Karpas-422 (cell line): ENCODE measurements at regions not wholly inside any gene's neighbourhood (a gene's known extent, or its start where the extent isn't known, plus 50 kb on each side); places are given as distances from the start of the nearest gene placed in this dataset.

Source experiments
- DNase-seq: peaks from one replicate; pipeline ENCODE4 v3.0.0-alpha.2; 2015
- H2AFZ ChIP-seq: fragments of 200-600 bp; sonication (generic); 2 replicates; pipeline ENCODE4 v1.6.1; 2014; ENCODE audit warnings: antibody characterized with exemption, low read length, mixed read lengths
- H3K27ac ChIP-seq: fragments of 200-600 bp; sonication (generic); 2 replicates; pipeline ENCODE4 v1.5.1; 2014; ENCODE audit warnings: mild to moderate bottlenecking, low read length, moderate library complexity
- H3K27me3 ChIP-seq: fragments of 200-600 bp; sonication (generic); 2 replicates; pipeline ENCODE4 v1.6.1; 2014; ENCODE audit warnings: low read length, mixed read lengths
- H3K36me3 ChIP-seq: fragments of 200-600 bp; sonication (generic); 2 replicates; pipeline ENCODE4 v1.6.1; 2014; ENCODE audit warnings: low read length, mixed read lengths; ENCODE audit not compliant: insufficient read depth
- H3K4me1 ChIP-seq: fragments of 200-600 bp; sonication (generic); 2 replicates; pipeline ENCODE4 v1.6.1; 2014; ENCODE audit warnings: mild to moderate bottlenecking, low read length, mixed read lengths
- H3K4me2 ChIP-seq: fragments of 200-600 bp; sonication (generic); 2 replicates; pipeline ENCODE4 v1.6.1; 2014; ENCODE audit warnings: low read length, low read depth, mild to moderate bottlenecking; ENCODE audit not compliant: poor library complexity, severe bottlenecking
- H3K4me3 ChIP-seq: fragments of 200-600 bp; sonication (generic); 2 replicates; pipeline ENCODE4 v1.5.1; 2014; ENCODE audit warnings: mild to moderate bottlenecking, antibody characterized with exemption, low read length, mixed read lengths
- H3K79me2 ChIP-seq: fragments of 200-600 bp; sonication (generic); 2 replicates; pipeline ENCODE4 v1.6.1; 2014; ENCODE audit warnings: mild to moderate bottlenecking, low read length, mixed read lengths
- H3K9ac ChIP-seq: fragments of 200-600 bp; sonication (generic); 2 replicates; pipeline ENCODE4 v1.6.0; 2014; ENCODE audit warnings: low read length
- H3K9me2 ChIP-seq: fragments of 200-600 bp; sonication (generic), shearing (Covaris generic); replicated peaks from 2 replicates; pipeline ENCODE4 v1.6.0; 2014; ENCODE audit warnings: mild to moderate bottlenecking, low read length, moderate library complexity; ENCODE audit not compliant: insufficient read depth
- H3K9me3 ChIP-seq: fragments of 300-700, 200-600 bp; sonication (generic); 2 replicates; pipeline ENCODE4 v1.6.1; 2014; ENCODE audit warnings: low read length, mixed read lengths
- H4K20me1 ChIP-seq: fragments of 200-600 bp; sonication (generic); 2 replicates; pipeline ENCODE4 v1.6.1; 2014; ENCODE audit warnings: mild to moderate bottlenecking, antibody characterized with exemption, low read length, low read depth; ENCODE audit not compliant: insufficient read depth

GRCh38 chr5:21694567-21694966, 1158.6 kb downstream of the CDH12 start:
- Histone ChIP-seq H3K4me3 (no peak overlapping the region), H3K4me1 (no peaks in the 10 kb centered on the region), H3K9me2 (no peaks in the 10 kb centered on the region), H3K9ac (no peak overlapping the region), H2AFZ (no peak overlapping the region), H3K79me2 (no peaks in the 10 kb centered on the region), H3K9me3 (no peaks in the 10 kb centered on the region), H3K36me3 (no peaks in the 10 kb centered on the region), H4K20me1 (no peaks in the 10 kb centered on the region), H3K4me2 (no peak overlapping the region), H3K27ac (no peak overlapping the region), H3K27me3 (no peaks in the 10 kb centered on the region)
- DNase-seq, result no peak

- no peak for DNase-seq
- no peak overlapping the region for H2AFZ ChIP-seq
These were observed 1159.6 kb downstream of the CDH12 start for GRCh38 chr5:21693591-21693990.

DNA sequence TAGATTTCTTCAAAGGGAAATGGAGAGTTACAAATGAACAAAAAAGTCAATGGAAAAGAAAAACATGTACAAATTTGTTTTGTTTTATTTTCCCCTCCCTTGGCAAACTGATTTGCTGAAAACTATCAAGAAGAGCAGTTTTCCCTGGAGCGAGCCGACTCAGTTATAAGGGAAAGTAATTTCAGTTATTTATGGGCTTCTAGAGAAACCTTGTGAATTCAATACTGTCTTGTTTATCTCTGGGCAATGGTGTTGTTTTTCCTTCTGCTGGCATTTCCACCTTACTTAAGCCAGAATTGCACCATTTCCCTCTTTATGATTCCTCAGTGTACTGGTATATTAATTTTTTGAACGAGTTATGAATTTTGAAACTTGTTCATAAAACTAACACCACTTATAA, 1163.6 kb downstream of the CDH12 start:
- H3K36me3 ChIP-seq, result no peaks in the 10 kb centered on the region
- DNase-seq, result no peak
- no peaks in the 10 kb centered on the region for H3K79me2 ChIP-seq
- H3K9ac ChIP-seq, result no peak overlapping the region
- no peak overlapping the region for H3K27ac ChIP-seq
- H3K4me1 ChIP-seq, result no peaks in the 10 kb centered on the region
- no peak overlapping the region for H3K4me3 ChIP-seq
- H3K27me3 ChIP-seq, result no peaks in the 10 kb centered on the region
- no peaks in the 10 kb centered on the region for H3K9me3 ChIP-seq
- H2AFZ ChIP-seq, result no peak overlapping the region
- no peaks in the 10 kb centered on the region for H3K9me2 ChIP-seq
- H3K4me2 ChIP-seq, result no peak overlapping the region
- no peaks in the 10 kb centered on the region for H4K20me1 ChIP-seq

More at GRCh38 chr5:21693591-21693990, 1159.6 kb downstream of the CDH12 start:
- no peaks in the 10 kb centered on the region for H4K20me1 ChIP-seq
- H3K4me2 ChIP-seq, result no peak overlapping the region
- no peaks in the 10 kb centered on the region for H3K4me1 ChIP-seq
- no peak overlapping the region for H3K9ac ChIP-seq
- no peaks in the 10 kb centered on the region for H3K9me2 ChIP-seq
- no peaks in the 10 kb centered on the region for H3K9me3 ChIP-seq
- H3K4me3 ChIP-seq, result no peak overlapping the region
- no peaks in the 10 kb centered on the region for H3K36me3 ChIP-seq
- no peak overlapping the region for H3K27ac ChIP-seq
- H3K27me3 ChIP-seq, result no peaks in the 10 kb centered on the region
- no peaks in the 10 kb centered on the region for H3K79me2 ChIP-seq

DNA sequence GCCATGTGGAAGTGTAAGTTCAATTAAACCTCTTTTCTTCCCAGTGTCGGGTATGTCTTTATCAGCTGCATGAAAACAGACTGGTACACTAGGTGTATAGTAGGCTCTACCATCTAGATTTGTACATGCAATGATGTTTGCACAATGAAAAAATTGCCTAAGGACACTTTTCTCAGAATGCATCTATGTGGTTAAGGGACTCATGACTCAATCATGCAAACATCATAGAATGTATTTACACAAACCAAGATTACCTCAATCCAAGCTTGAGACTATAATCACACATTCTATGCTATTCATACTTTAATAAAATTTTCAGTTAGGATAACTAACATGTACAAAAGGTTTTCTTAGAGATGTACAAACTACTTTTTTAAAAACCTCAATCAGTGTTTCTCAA, 1164.5 kb downstream of the CDH12 start:
- Histone ChIP-seq H2AFZ (no peak overlapping the region), H3K79me2 (no peaks in the 10 kb centered on the region), H3K4me2 (no peak overlapping the region), H3K36me3 (no peaks in the 10 kb centered on the region), H3K27me3 (no peaks in the 10 kb centered on the region), H3K9me3 (no peaks in the 10 kb centered on the region), H3K9me2 (no peaks in the 10 kb centered on the region), H3K27ac (no peak overlapping the region), H3K9ac (no peak overlapping the region), H3K4me3 (no peak overlapping the region), H3K4me1 (no peaks in the 10 kb centered on the region), H4K20me1 (no peaks in the 10 kb centered on the region)
- no peak for DNase-seq

- Histone ChIP-seq H3K79me2 (no peaks in the 10 kb centered on the region), H2AFZ (no peak overlapping the region), H3K27ac (no peak overlapping the region), H3K36me3 (no peaks in the 10 kb centered on the region), H3K4me3 (no peak overlapping the region), H4K20me1 (no peaks in the 10 kb centered on the region), H3K9me2 (no peaks in the 10 kb centered on the region), H3K4me1 (no peaks in the 10 kb centered on the region), H3K4me2 (no peak overlapping the region), H3K9ac (no peak overlapping the region), H3K27me3 (no peaks in the 10 kb centered on the region), H3K9me3 (no peaks in the 10 kb centered on the region)
- DNase-seq, result no peak
These were observed 1165.5 kb downstream of the CDH12 start for GRCh38 chr5:21687621-21688020.

DNA sequence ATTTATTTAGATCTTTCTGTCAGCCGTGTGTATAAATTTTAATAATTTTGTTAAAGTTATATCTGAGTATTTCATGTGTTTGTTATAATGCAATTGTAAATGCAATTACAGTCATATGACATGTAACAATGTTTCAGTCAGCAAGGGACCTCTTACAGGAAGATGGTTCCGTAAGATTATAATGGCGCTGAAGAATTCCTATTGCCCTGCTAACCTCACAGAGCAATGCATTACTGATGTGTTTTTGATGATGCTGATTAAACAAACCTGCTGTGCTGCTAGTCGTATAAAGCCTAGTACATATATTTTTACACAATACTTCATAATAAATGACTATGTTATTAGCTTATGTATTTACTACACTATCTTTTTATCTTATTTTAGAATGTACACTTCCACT, 1166.4 kb downstream of the CDH12 start:
- Histone ChIP-seq H2AFZ (no peak overlapping the region), H3K27ac (no peak overlapping the region), H3K9me3 (no peaks in the 10 kb centered on the region), H3K9me2 (no peaks in the 10 kb centered on the region), H3K36me3 (no peaks in the 10 kb centered on the region), H3K27me3 (no peaks in the 10 kb centered on the region), H3K9ac (no peak overlapping the region), H3K79me2 (no peaks in the 10 kb centered on the region), H3K4me2 (no peak overlapping the region), H3K4me1 (no peaks in the 10 kb centered on the region), H3K4me3 (no peak overlapping the region), H4K20me1 (no peaks in the 10 kb centered on the region)
- no peak for DNase-seq

GRCh38 chr5:21685522-21685921, 1167.6 kb downstream of the CDH12 start:
- H3K36me3 ChIP-seq, result no peaks in the 10 kb centered on the region
- no peak overlapping the region for H2AFZ ChIP-seq
- H3K4me2 ChIP-seq, result no peak overlapping the region
- DNase-seq, result no peak
- no peaks in the 10 kb centered on the region for H3K9me3 ChIP-seq
- H4K20me1 ChIP-seq, result no peaks in the 10 kb centered on the region
- no peak overlapping the region for H3K4me3 ChIP-seq
- no peaks in the 10 kb centered on the region for H3K79me2 ChIP-seq
- H3K4me1 ChIP-seq, result no peaks in the 10 kb centered on the region
- H3K9ac ChIP-seq, result no peak overlapping the region
- no peaks in the 10 kb centered on the region for H3K27me3 ChIP-seq
- no peak overlapping the region for H3K27ac ChIP-seq
- H3K9me2 ChIP-seq, result no peaks in the 10 kb centered on the region

- no peaks in the 10 kb centered on the region for H3K9me3 ChIP-seq
- no peak overlapping the region for H3K27ac ChIP-seq
- no peaks in the 10 kb centered on the region for H3K9me2 ChIP-seq
- H3K27me3 ChIP-seq, result no peaks in the 10 kb centered on the region
- no peak overlapping the region for H3K4me2 ChIP-seq
- no peak overlapping the region for H2AFZ ChIP-seq
- H3K36me3 ChIP-seq, result no peaks in the 10 kb centered on the region
- no peaks in the 10 kb centered on the region for H3K79me2 ChIP-seq
- H3K4me3 ChIP-seq, result no peak overlapping the region
- no peak overlapping the region for H3K9ac ChIP-seq
- no peak for DNase-seq
- H3K4me1 ChIP-seq, result no peaks in the 10 kb centered on the region
- no peaks in the 10 kb centered on the region for H4K20me1 ChIP-seq
These were observed 1168.2 kb downstream of the CDH12 start for GRCh38 chr5:21684992-21685391.

GRCh38 chr5:21681911-21682310, 1171.2 kb downstream of the CDH12 start:
- no peak for DNase-seq
- Histone ChIP-seq H3K36me3 (no peaks in the 10 kb centered on the region), H3K9me2 (no peaks in the 10 kb centered on the region), H4K20me1 (no peaks in the 10 kb centered on the region), H3K9ac (no peak overlapping the region), H3K79me2 (no peaks in the 10 kb centered on the region), H3K27ac (no peak overlapping the region), H3K4me3 (no peak overlapping the region), H2AFZ (no peak overlapping the region), H3K9me3 (no peaks in the 10 kb centered on the region), H3K27me3 (no peaks in the 10 kb centered on the region), H3K4me1 (no peaks in the 10 kb centered on the region), H3K4me2 (no peak overlapping the region)
